T follicular helper cell (primary cell): ENCODE measurements at regions not wholly inside any gene's neighbourhood (a gene's known extent, or its start where the extent isn't known, plus 50 kb on each side); places are given as distances from the start of the nearest gene placed in this dataset.

Experiments used
- DNase-seq: peaks from one replicate; pipeline ENCODE4 v3.0.0-alpha.2; 2020; ENCODE audit warnings: low read depth

GRCh38 chr2:57884281-57884680, 162.3 kb upstream of the VRK2 start:
- no peak for DNase-seq

- DNase-seq = no peak
These were observed 160.9 kb upstream of the VRK2 start for GRCh38 chr2:57885742-57886141.

- no peak for DNase-seq
These were observed 160.3 kb upstream of the VRK2 start for GRCh38 chr2:57886161-57886786.

GRCh38 chr2:57888463-57888862, 158.1 kb upstream of the VRK2 start:
- no peak for DNase-seq

DNA sequence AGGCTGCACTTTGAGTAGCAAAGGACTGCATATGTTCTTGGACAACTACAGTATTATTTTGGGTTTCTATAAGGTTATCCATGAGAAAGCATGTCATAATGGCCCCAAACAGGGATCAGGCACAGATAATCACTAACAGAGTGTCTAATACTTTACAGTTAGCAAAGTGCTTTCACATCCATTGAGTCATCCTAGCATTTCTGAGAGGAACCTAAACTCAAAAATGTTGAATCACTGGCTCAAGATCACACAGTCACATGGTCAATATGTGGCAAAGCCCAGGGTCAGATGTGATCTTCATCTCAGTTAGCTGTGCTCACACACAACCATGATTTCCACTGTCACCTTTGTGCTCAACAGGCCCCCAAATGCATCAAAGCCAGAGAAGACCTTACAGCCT, 156.1 kb upstream of the VRK2 start:
- DNase-seq = no peak

GRCh38 chr2:57891086-57891712, 155.4 kb upstream of the VRK2 start:
- DNase-seq = no peak

GRCh38 chr2:57892920-57893319, 153.7 kb upstream of the VRK2 start:
- DNase-seq = no peak

- DNase-seq = no peak
These were observed 153.3 kb upstream of the VRK2 start for GRCh38 chr2:57893347-57893746.

GRCh38 chr2:57893786-57894185, 152.8 kb upstream of the VRK2 start:
- DNase-seq = no peak

- DNase-seq = no peak
These were observed 152.2 kb upstream of the VRK2 start for GRCh38 chr2:57894381-57894780.

DNA sequence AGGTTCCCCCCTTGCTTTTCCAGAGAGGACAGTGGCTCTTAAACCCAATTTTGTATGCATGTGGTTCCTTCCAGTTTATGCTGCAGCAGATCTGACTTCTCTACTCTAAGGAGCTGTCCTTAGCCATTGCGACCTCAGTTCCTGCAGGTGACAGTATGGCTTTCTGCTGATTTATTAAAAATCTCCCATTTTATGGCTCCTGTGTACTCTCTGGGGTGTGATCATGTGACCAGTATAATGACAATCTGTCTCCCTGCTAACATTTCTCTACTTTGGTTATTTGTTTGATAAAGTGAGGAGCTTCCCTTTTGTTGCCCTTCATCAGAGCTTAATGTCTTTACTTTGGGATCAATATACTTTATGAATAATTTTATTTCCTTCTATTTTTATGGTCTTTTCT, 148.7 kb upstream of the VRK2 start:
- no peak for DNase-seq

DNA sequence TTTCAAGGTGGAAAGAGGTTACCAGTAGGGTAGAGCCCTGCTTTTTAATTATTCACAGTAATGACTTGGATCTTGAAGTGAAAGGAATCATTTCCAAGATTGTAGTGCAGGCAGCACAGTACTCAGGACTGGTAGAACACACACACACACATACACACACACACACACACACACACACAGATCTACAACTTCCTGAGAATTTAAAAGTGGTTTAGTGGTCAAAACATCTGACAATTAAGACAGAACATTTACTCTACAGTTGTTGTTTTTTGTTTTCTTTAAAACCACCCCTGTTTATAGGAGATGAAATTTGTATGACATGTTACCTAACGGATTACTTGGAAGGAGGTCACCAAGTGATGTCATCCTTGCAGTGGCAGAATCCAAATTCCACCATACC, 146.7 kb upstream of the VRK2 start:
- no peak for DNase-seq

GRCh38 chr2:57902578-57902977, 144.0 kb upstream of the VRK2 start:
- DNase-seq = no peak

GRCh38 chr2:57906152-57906732, 140.4 kb upstream of the VRK2 start:
- DNase-seq = no peak

DNA sequence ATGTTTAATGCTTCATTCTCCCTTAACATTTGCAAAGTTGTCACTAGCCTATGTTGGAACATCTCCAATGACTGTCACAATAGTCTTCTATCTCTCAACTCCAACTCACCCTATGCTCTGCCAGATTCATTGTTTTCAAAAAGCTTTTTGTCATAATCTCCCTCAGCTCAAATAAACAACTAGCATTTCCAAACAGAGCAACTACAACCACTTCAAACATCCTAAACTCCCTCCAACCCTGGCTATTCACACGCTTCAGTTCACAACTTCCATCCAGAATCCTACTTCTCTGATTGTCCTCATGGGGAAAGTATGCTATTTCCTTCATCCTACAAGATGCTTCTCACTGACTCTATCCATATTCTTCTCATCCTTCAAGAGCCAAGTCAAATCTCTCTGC, 139.2 kb upstream of the VRK2 start:
- DNase-seq = no peak

DNA sequence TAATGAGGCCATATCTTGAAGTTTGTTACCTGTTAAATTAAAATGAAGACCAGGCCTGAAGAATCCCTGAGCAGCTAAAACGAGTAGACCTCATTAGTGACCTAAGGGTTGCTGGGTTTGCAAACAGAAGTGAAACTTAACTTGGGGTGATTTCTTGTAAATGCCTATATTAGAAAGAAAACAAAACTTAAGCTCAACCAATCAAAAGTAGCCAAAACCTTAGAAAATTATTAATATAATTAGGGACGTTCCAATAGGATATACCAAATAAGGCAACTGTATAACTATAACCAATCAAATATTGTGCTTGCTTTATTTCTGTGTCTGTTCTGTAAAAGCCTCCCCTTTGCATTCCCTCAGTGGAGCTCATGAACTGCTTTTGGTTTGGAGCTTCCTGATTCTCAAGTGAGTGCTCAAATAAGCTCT, 137.9 kb upstream of the VRK2 start:
- DNase-seq = no peak

DNA sequence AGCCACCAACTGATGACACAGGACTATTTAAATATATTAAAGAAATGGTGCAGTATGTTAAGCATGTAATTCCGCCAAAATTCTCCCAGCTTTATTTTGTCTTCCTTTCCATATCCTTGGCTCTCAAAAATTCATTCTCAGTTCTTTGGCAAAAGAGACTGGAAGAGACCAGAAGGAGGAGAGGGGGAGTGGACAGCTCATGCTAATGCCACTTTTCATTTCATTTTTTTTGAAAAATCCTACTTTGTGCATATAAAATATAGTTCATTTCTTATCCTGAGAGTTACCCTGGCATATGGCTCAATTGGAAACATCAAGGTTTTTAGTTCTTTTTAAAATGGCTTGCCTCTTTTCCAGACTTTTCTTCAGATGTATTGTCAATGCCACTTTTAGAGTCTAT, 128.5 kb upstream of the VRK2 start:
- DNase-seq = no peak

DNA sequence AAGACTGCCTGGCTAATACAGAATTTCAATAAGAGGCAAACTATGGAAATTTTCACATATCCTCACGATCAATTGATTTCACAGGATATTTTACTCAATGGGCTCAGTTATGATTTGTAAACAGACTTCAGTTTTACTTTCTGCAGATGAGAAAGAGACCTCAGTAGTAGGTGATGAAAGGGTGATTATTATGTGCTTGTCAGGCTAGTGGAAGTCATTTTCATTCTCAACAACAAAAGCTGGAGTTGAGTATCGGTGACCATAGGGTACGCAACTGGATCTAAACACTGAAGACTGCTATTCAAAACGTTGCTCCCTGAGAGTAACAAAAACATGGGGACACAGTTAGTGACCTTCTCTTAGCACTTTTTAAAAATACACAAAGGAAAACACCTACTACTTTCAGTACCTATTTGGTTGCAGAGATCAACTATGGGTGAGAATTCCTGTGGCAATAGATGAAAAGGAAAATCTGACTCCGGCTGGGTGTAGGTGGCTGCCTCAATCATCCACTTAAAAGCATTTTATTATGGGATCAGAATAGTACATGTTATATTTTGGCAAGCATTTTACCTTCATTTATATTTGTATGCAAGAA, 126.2 kb upstream of the VRK2 start:
- DNase-seq = no peak

DNA sequence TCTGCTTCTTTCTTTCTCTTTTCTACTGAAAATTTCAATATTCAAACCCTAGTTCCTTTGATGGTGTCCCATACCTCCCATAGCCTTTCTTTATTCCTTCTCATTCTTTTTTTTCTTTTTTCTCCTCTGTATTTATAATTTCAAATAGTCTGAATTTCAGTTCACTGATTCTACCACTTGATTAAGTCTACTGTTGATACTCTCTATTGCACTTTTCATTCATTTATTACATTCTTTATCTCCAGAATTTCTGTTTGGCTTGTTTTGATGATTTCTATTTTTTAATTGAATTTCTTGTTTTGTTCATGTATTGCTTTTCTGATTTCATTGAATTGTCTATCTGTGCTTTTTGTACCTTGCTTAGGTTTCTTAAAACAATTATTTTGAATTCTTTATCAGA, 111.9 kb upstream of the VRK2 start:
- no peak for DNase-seq

- DNase-seq = no peak
These were observed 110.4 kb upstream of the VRK2 start for GRCh38 chr2:57936216-57936615.

GRCh38 chr2:57937456-57937855, 109.2 kb upstream of the VRK2 start:
- DNase-seq = no peak

GRCh38 chr2:57941816-57942215, 104.8 kb upstream of the VRK2 start:
- DNase-seq = no peak

DNA sequence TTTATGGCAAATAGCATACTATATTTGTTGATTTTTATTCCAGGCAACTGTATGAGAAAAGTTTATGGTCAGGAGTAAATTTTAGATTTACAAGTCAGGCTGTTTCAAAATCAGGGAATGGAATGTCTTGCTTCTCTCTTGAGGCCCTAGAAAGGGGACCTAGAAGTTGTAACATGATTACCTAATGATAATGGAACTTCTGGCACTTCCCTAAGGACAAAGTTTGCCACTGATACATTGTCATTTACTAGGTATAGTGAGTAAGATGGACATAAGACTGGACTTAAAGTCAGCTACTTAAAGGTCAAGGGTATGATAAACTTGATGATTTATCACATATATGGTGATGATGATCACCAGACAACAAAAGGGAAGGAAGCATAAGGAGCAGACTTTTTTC, 103.3 kb upstream of the VRK2 start:
- DNase-seq = no peak
